H1 (cell line): ENCODE measurements at regions not wholly inside any gene's neighbourhood (a gene's known extent, or its start where the extent isn't known, plus 50 kb on each side); places are given as distances from the start of the nearest gene placed in this dataset.

Experiments
- CTCF ChIA-PET: fragments of 300-600 bp; sonication (Branson Sonifier 250); formaldehyde crosslinking; loops from one replicate; lab custom pipeline; 2021; ENCODE audit not compliant: partially characterized antibody; lab: Charles Lee
- POLR2A ChIA-PET: fragments of 300-600 bp; sonication (Branson Sonifier 250); formaldehyde crosslinking; loops from one replicate; lab custom pipeline; 2021; ENCODE audit warnings: inconsistent platforms; ENCODE audit not compliant: partially characterized antibody; lab: Charles Lee
- DNase-seq, 2 experiments: peaks; one replicate each; pipeline versions ENCODE4 v3.0.0 to v3.0.0-alpha.2; 2010 to 2022; ENCODE audit warnings: low spot score in 2 of 2, low read depth in 1 of 2, mixed read lengths in 1 of 2
- FAIRE-seq: peaks from 2 replicates; lab custom pipeline; 2011; peaks lifted over from hg19 to GRCh38; lab: Jason Lieb, UNC
- H2AFZ ChIP-seq: 2 replicates; pipeline ENCODE4 v1.8.1; 2012; ENCODE audit warnings: low read length, inconsistent platforms
- H2AK5ac ChIP-seq: 2 replicates; pipeline ENCODE4 v1.6.1; 2013; ENCODE audit warnings: low read depth, low read length
- H2BK120ac ChIP-seq: replicated peaks from 2 replicates; pipeline ENCODE3; 2013; ENCODE audit warnings: low read depth, low read length, inconsistent platforms
- H2BK12ac ChIP-seq: 2 replicates; pipeline ENCODE4 v1.6.1; 2013; ENCODE audit warnings: low read depth, low read length
- H2BK15ac ChIP-seq: 2 replicates; pipeline ENCODE4 v1.6.1; 2013; ENCODE audit warnings: low read length
- H2BK20ac ChIP-seq: 2 replicates; pipeline ENCODE4 v1.6.1; 2013; ENCODE audit warnings: low read length
- H2BK5ac ChIP-seq: 2 replicates; pipeline ENCODE4 v1.6.1; 2013; ENCODE audit warnings: low read depth, low read length
- H3K14ac ChIP-seq: 2 replicates; pipeline ENCODE4 v1.6.1; 2013; ENCODE audit warnings: inconsistent platforms; ENCODE audit not compliant: insufficient read length
- H3K18ac ChIP-seq: 2 replicates; pipeline ENCODE4 v1.6.1; 2013; ENCODE audit warnings: low read length; ENCODE audit errors: extremely low read depth
- H3K23ac ChIP-seq: 2 replicates; pipeline ENCODE4 v1.6.1; 2013; ENCODE audit warnings: inconsistent platforms; ENCODE audit not compliant: insufficient read length
- H3K23me2 ChIP-seq: 2 replicates; pipeline ENCODE4 v1.6.1; 2013; ENCODE audit warnings: low read depth, low read length
- H3K27ac ChIP-seq: 2 replicates; pipeline ENCODE4 v1.6.1; 2011; ENCODE audit warnings: low read depth, low read length, inconsistent platforms
- H3K27me3 ChIP-seq, 4 experiments: replicated peaks in 1 of 4; 1 replicate in 1 of 4; 2 replicates in 3 of 4; pipeline versions ENCODE4 v1.6.1 to v1.8.1; 2011 to 2013; ENCODE audit warnings: low read length in 3 of 4, mild to moderate bottlenecking in 3 of 4, inconsistent platforms in 2 of 4, mixed read lengths in 2 of 4, moderate library complexity in 1 of 4; ENCODE audit not compliant: control insufficient read depth in 3 of 4, insufficient read depth in 3 of 4; ENCODE audit errors: extremely low read depth in 1 of 4
- H3K36me3 ChIP-seq, 4 experiments: 2 replicates each; pipeline versions ENCODE4 v1.6.1 to v1.8.1; 2011 to 2013; ENCODE audit warnings: mild to moderate bottlenecking in 4 of 4, low read length in 3 of 4, moderate library complexity in 2 of 4, control low read depth in 1 of 4, inconsistent platforms in 1 of 4; ENCODE audit not compliant: insufficient read depth in 4 of 4, control insufficient read depth in 2 of 4
- H3K4ac ChIP-seq: replicated peaks from 2 replicates; pipeline ENCODE3; 2013; ENCODE audit warnings: low read length, low read depth, mixed read lengths, inconsistent platforms; ENCODE audit not compliant: insufficient read length
- H3K4me1 ChIP-seq, 4 experiments: replicated peaks in 1 of 4; 1 replicate in 1 of 4; 2 replicates in 3 of 4; pipeline versions ENCODE4 v1.6.1 to v1.8.1; 2011 to 2013; ENCODE audit warnings: low read length in 3 of 4, inconsistent platforms in 2 of 4, mixed read lengths in 1 of 4; ENCODE audit not compliant: insufficient read depth in 4 of 4, control insufficient read depth in 3 of 4
- H3K4me2 ChIP-seq, 2 experiments: 2 replicates each; pipeline versions ENCODE4 v1.6.1 to v1.8.1; 2011 to 2013; ENCODE audit warnings: low read depth in 2 of 2, low read length in 2 of 2, control low read depth in 1 of 2, inconsistent platforms in 1 of 2, mild to moderate bottlenecking in 1 of 2; ENCODE audit not compliant: insufficient read depth in 1 of 2
- H3K4me3 ChIP-seq, 4 experiments: fragments of 200-600, 300-600 bp in 1 of 4; sonication (generic), shearing (Covaris generic), sonication (Bioruptor Twin) in 1 of 4; 2 replicates each; pipeline versions ENCODE4 v1.5.1 to v1.8.1; 2011 to 2016; ENCODE audit warnings: low read length in 4 of 4, low read depth in 3 of 4, control low read depth in 2 of 4, inconsistent platforms in 2 of 4, mild to moderate bottlenecking in 2 of 4, mixed read lengths in 1 of 4, moderate library complexity in 1 of 4; ENCODE audit not compliant: insufficient read depth in 2 of 4; ENCODE audit errors: extremely low read depth in 1 of 4
- H3K56ac ChIP-seq: replicated peaks from 2 replicates; pipeline ENCODE3; 2013; ENCODE audit warnings: low read depth, mild to moderate bottlenecking, mixed read lengths, low read length, inconsistent platforms; ENCODE audit not compliant: insufficient read length
- H3K79me1 ChIP-seq: 2 replicates; pipeline ENCODE4 v1.6.1; 2013; ENCODE audit warnings: low read depth, low read length, control low read depth
- H3K79me2 ChIP-seq, 2 experiments: 2 replicates each; pipeline versions ENCODE4 v1.6.1 to v1.8.1; 2012 to 2013; ENCODE audit warnings: low read length in 2 of 2, mild to moderate bottlenecking in 2 of 2, inconsistent platforms in 1 of 2; ENCODE audit not compliant: insufficient read depth in 2 of 2, control insufficient read depth in 1 of 2
- H3K9ac ChIP-seq, 4 experiments: replicated peaks in 1 of 4; 1 replicate in 1 of 4; 2 replicates in 3 of 4; pipeline versions ENCODE4 v1.6.1 to v1.8.1; 2011 to 2013; ENCODE audit warnings: low read depth in 3 of 4, low read length in 3 of 4, control low read depth in 2 of 4, mild to moderate bottlenecking in 2 of 4, moderate library complexity in 2 of 4, inconsistent platforms in 1 of 4; ENCODE audit errors: extremely low read depth in 1 of 4
- H3K9me3 ChIP-seq, 2 experiments: 2 replicates each; pipeline versions ENCODE4 v1.6.1 to v1.8.1; 2012 to 2013; ENCODE audit warnings: mild to moderate bottlenecking in 2 of 2, moderate library complexity in 2 of 2, control low read depth in 1 of 2, inconsistent platforms in 1 of 2, low read depth in 1 of 2, low read length in 1 of 2, mixed read lengths in 1 of 2; ENCODE audit not compliant: insufficient read depth in 2 of 2
- H4K20me1 ChIP-seq, 2 experiments: replicated peaks in 1 of 2; 2 replicates each; pipeline versions ENCODE3 to v1.8.1; 2011 to 2013; ENCODE audit warnings: inconsistent platforms in 2 of 2, low read length in 2 of 2, mild to moderate bottlenecking in 1 of 2; ENCODE audit not compliant: insufficient read depth in 2 of 2, control insufficient read depth in 1 of 2
- H4K5ac ChIP-seq: 2 replicates; pipeline ENCODE4 v1.6.1; 2013; ENCODE audit warnings: low read length, low read depth, mixed read lengths, inconsistent platforms; ENCODE audit not compliant: insufficient read length
- H4K8ac ChIP-seq: 2 replicates; pipeline ENCODE4 v1.8.0; 2013; ENCODE audit warnings: mild to moderate bottlenecking, moderate library complexity, low read length, inconsistent platforms; ENCODE audit not compliant: insufficient read depth; ENCODE audit errors: extremely low read depth
- H4K91ac ChIP-seq: replicated peaks from 2 replicates; pipeline ENCODE3; 2013; ENCODE audit warnings: low read length, mixed read lengths, inconsistent platforms; ENCODE audit not compliant: insufficient read length
- BACH1 ChIP-seq: IDR thresholded peaks from 2 replicates; pipeline ENCODE4 v1.6.1; 2012; ENCODE audit warnings: low read length, improper control_type of control experiment
- BRCA1 ChIP-seq: IDR thresholded peaks from 2 replicates; pipeline ENCODE4 v1.6.1; 2012; ENCODE audit warnings: low read depth, low read length, improper control_type of control experiment
- CEBPB ChIP-seq: IDR thresholded peaks from 2 replicates; pipeline ENCODE4 v1.6.1; 2012; ENCODE audit warnings: low read depth, low read length
- CREB1 ChIP-seq: IDR thresholded peaks from 2 replicates; pipeline ENCODE4 v1.6.1; 2012; ENCODE audit warnings: inconsistent platforms
- EGR1 ChIP-seq: IDR thresholded peaks from 2 replicates; pipeline ENCODE4 v1.6.1; 2011; ENCODE audit warnings: low read depth, low read length, borderline replicate concordance
- KDM4A ChIP-seq: IDR thresholded peaks from one replicate; pipeline ENCODE4 v1.7.1; 2012; ENCODE audit warnings: low read depth, mild to moderate bottlenecking, moderate library complexity, low read length, inconsistent platforms; ENCODE audit not compliant: severe bottlenecking
- POLR2A ChIP-seq, 2 experiments: IDR thresholded peaks; 1 replicate in 1 of 2; 2 replicates in 1 of 2; pipeline ENCODE4 v1.6.1; 2011; ENCODE audit warnings: low read depth in 2 of 2, low read length in 2 of 2, mild to moderate bottlenecking in 2 of 2; ENCODE audit errors: control extremely low read depth in 1 of 2
- POU5F1 ChIP-seq: IDR thresholded peaks from 2 replicates; pipeline ENCODE4 v1.6.1; 2011; ENCODE audit warnings: low read depth, mild to moderate bottlenecking, low read length, moderate library complexity
- SAP30 ChIP-seq: fragments of 300-600 bp; sonication (generic); IDR thresholded peaks from 2 replicates; pipeline ENCODE4 v1.7.1; 2012; ENCODE audit warnings: low read length, moderate library complexity, mild to moderate bottlenecking, inconsistent platforms; ENCODE audit not compliant: insufficient read depth, insufficient replicate concordance
- SP2 ChIP-seq: IDR thresholded peaks from 2 replicates; pipeline ENCODE4 v1.6.1; 2012; ENCODE audit warnings: mild to moderate bottlenecking, low read length, inconsistent platforms
- ZNF274 ChIP-seq: IDR thresholded peaks from 2 replicates; pipeline ENCODE4 v1.7.0; 2012; ENCODE audit warnings: low read length, borderline replicate concordance; ENCODE audit errors: extremely low read depth
- WGBS, 2 experiments: shearing (Covaris generic) in 1 of 2; methylation state at CpG; one replicate each; pipeline versions ENCODE4 v1.1.6 to v1.1.7; 2013 to 2015; ENCODE audit warnings: low lambda C conversion rate in 2 of 2, mixed read lengths in 2 of 2, inconsistent platforms in 1 of 2, low coverage in 1 of 2, missing lambda C conversion rate in 1 of 2; ENCODE audit not compliant: insufficient replicate concordance in 2 of 2, insufficient coverage in 1 of 2, insufficient read length in 1 of 2; ENCODE audit errors: extremely low coverage in 1 of 2, missing lambda C conversion rate in 1 of 2; 5-methylcytosine and 5-hydroxymethylcytosine counted together

DNA sequence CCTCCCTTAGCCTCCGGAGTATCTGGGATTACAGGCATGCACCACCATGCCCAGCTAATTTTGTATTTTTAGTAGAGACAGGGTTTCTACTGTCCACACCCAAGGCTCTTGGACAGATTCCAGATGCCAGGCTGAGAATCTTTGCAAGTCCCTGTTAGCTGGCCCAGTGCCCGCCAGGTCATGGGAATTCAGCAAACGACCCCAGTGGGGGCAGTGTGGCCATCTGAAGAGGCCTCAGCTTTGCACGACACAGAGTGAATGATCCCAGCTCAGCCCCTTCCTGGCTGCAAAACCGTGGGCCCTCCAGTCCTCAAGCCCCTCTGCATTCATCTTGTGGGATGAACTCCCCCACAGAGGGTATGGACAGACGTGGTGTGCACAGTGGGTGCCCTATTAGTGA is 179.5 kb upstream of the ID2 start:
- ChIA-PET POLR2A (interaction anchor here (0.6 kb wide), 1 partner anchor 729 kb away, joined by 3 read pairs; no protein-coding TSS in a partner anchor), CTCF (interaction anchor here (0.7 to 1.1 kb wide), 2 partner anchors 22 to 43 kb away, joined by 3 read pairs; no protein-coding TSS in a partner anchor)
- H3K27ac ChIP-seq = no peak overlapping the region
- no peak for DNase-seq
- no peak overlapping the region for H3K9ac ChIP-seq
- no peak overlapping the region for H3K23ac ChIP-seq
- H2BK5ac ChIP-seq = no peak overlapping the region
- H3K18ac ChIP-seq = no peak overlapping the region
- no peak overlapping the region for H4K8ac ChIP-seq
- H3K4ac ChIP-seq = no peak overlapping the region
- H3K9me3 ChIP-seq = no peaks in the 10 kb centered on the region
- H3K79me2 ChIP-seq = no peaks in the 10 kb centered on the region
- FAIRE-seq = no peak
- H3K27me3 ChIP-seq = no peaks in the 10 kb centered on the region
- H2BK120ac ChIP-seq = no peak overlapping the region
- no peak overlapping the region for H2AFZ ChIP-seq
- no peak overlapping the region for H3K14ac ChIP-seq
- no peak overlapping the region for H4K91ac ChIP-seq
- no peak overlapping the region for H2BK15ac ChIP-seq
- no peaks in the 10 kb centered on the region for H4K20me1 ChIP-seq
- H3K79me1 ChIP-seq = no peaks in the 10 kb centered on the region
- no peak overlapping the region for H2AK5ac ChIP-seq
- H3K4me2 ChIP-seq = no peak overlapping the region
- H4K5ac ChIP-seq = no peak overlapping the region
- no peaks in the 10 kb centered on the region for H3K23me2 ChIP-seq
- H2BK20ac ChIP-seq = no peak overlapping the region
- no peak overlapping the region for H3K56ac ChIP-seq
- 86% methylated on average over 6 of the region's 6 CpGs; no CpG with 5 or more reads in 1 of the 2 experiments for WGBS, 2 experiments
- TF ChIP-seq SP2 = no peak
- no peak for TF ChIP-seq POLR2A (IDR thresholded peaks at IDR 0.05; ENCODE audit: control extremely low read depth in 1 of 2, low read depth in 2 of 2, low read length in 2 of 2)
- TF ChIP-seq SAP30 = no peak
- no peak for TF ChIP-seq POU5F1
- no peak for TF ChIP-seq ZNF274
- TF ChIP-seq EGR1 = no peak
- TF ChIP-seq CEBPB = no peak
- TF ChIP-seq BACH1 = no peak
- TF ChIP-seq BRCA1 = no peak
- TF ChIP-seq CREB1 = no peak
- TF ChIP-seq KDM4A = no peak
- TF ChIP-seq, all 59 proteins: peak for 0
- Histone ChIP-seq H3K36me3 (no peaks in the 10 kb centered on the region), H3K4me1 (peaks cover 0 to 4% (median 0%) of the 10 kb centered on the region in 4 experiments; a peak in 2 of 7 replicates), H2BK12ac (no peak overlapping the region), H3K4me3 (no peak overlapping the region)
